Inflammatory macrophage (primary cell): ENCODE measurements at regions not wholly inside any gene's neighbourhood (a gene's known extent, or its start where the extent isn't known, plus 50 kb on each side); places are given as distances from the start of the nearest gene placed in this dataset.
"Not testable (repeated sequence)": the region's sequence is repeated elsewhere in the genome, so short reads cannot be mapped to it uniquely, and the experiment has no call there.

ENCODE experiments used
- DNase-seq, 2 donors: peaks; one replicate each; pipeline ENCODE4 v3.0.0-alpha.2; 2020 to 2022

DNA sequence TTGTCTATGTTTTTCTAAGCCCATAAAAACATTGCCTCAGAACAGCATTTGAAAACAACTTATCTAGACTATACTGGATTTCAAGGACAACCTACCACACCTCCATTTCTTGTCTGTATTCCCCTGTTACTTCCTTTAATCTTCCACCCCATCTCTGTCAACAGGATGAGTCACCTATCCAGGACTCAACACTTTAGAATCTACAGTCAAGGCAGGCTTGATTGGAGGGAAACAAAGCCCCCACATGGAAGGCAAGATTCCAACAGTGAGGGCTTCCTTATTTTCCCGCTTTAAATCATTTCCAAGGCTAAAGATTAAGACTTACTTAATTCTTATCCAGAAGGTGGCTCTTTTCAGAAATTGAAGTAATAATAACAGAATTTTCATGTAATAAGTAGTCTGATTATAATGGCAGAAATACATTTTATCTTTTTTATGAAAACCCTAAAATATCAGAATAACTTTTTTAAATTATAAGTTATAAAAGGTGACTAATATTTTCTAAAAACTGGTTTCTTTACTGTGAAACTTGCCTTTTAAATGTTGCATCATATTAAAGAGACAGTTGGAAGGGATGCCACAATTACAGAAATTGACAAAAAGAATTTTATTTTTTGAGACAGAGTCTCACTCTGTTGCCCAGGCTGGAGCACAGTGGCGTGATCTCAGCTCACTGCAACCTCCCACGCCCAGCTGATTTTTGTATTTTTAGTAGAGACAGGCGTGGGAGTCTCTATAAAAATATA is 138.7 kb upstream of the CCDC150 start:
- no peak for DNase-seq

GRCh38 chr2:196501836-196502235 is 137.7 kb upstream of the CCDC150 start:
- DNase-seq: no peak

- DNase-seq: no peak
Observed at GRCh38 chr2:196502386-196502785, 137.1 kb upstream of the CCDC150 start.

- DNase-seq: no peak
Observed at GRCh38 chr2:196503398-196503797, 136.1 kb upstream of the CCDC150 start.

DNA sequence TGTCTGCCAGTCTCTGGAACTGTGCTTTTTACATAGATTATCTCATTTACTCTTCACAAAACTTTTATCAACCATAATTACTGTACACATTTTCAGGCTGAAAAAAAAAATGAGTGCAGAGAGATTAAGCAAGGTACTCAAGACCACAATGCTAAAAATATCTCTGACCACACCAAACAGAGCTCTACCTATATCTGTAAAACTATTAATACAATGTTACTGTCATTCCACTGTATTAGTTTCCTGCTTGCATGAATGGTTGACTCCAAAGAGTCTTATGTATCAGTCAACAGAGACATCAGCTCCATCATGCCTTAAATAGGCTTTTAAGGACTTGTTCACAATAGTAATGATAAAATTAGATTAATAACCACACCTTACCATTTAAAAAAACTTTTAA is 134.7 kb upstream of the CCDC150 start:
- no peak for DNase-seq

DNA sequence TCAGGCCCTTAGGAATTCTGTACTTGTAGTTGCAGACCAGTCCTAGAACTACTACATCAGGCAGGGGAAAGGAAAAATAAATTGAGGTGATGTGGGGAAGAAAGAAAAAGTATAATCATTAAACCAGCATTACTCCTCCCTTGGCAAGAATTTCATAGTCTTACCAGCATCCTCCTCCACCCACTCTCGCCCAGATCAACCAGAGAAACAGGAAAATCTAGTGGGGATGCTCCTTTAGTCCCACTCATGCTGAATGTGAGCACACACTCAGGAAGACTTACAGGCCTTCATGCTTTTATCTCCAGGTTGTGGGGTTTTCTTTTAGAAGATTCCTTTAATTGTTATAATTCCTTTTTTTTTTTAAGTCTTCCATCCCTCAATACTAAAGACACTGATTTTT is 129.3 kb upstream of the CCDC150 start:
- DNase-seq: no peak

- DNase-seq: no peak
Observed at GRCh38 chr2:196511258-196512168, 128.0 kb upstream of the CCDC150 start.

- no peak for DNase-seq
Observed at GRCh38 chr2:196513796-196514526, 125.6 kb upstream of the CCDC150 start.

- no peak for DNase-seq
Observed at GRCh38 chr2:196514641-196515040, 124.9 kb upstream of the CCDC150 start.

DNA sequence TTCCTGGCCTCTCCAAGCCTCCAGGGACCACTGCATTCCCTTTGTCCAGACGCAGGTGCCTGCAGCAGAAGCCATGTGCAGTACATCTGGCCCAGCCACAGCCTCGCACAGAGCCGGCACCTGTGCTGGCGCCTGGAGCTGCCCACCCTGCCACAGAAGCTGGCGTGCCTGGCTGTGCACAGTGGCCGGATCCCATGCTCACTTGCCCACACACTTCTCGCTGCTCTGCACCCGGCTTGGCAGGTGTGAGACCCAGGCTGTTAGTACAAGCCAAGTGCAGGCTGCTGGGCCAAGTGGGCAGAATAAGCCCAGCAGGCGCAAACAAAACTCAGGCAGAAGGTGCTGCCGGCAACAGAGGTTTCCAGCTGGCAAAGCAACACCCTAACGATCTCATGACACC is 124.5 kb upstream of the CCDC150 start:
- DNase-seq: no peak

DNA sequence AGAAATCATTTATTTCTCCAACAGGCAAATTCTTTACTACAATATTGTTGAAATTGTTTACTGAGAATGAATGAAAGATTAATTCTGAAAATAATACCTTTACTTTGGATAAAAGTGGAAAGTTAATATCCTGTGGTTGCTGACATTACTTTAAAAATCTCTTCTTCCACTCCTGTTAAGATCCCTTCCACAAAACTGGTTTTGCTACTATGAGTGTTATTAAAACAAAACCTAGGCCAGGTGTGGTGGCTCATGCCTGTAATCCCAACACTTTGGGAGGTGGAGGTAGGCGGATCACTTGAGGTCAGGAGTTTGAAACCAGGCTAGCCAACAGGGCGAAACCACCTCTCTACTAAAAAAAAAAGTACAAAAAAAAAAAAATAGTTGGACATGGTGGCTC is 123.9 kb upstream of the CCDC150 start:
- no peak for DNase-seq

- no peak for DNase-seq
Observed at GRCh38 chr2:196516564-196516963, 123.0 kb upstream of the CCDC150 start.

DNA sequence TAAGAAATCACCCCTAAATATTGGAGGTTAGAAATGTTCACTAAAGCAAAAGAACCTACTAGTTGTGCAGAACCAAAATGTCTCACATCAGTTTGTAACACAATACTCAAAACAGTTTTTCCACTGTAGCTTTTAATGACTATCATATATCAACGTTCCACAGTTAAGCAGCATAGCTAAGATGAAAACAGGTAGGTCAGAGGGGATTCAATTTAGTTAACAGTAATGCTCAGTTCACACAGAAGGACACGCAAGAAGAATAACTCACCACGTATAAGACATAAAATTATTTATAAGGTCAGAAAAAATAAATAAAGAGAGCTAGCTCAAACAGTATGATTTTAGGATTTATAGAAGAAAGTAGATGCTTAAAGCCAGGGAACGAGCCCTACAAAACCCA is 118.9 kb upstream of the CCDC150 start:
- DNase-seq: no peak

DNA sequence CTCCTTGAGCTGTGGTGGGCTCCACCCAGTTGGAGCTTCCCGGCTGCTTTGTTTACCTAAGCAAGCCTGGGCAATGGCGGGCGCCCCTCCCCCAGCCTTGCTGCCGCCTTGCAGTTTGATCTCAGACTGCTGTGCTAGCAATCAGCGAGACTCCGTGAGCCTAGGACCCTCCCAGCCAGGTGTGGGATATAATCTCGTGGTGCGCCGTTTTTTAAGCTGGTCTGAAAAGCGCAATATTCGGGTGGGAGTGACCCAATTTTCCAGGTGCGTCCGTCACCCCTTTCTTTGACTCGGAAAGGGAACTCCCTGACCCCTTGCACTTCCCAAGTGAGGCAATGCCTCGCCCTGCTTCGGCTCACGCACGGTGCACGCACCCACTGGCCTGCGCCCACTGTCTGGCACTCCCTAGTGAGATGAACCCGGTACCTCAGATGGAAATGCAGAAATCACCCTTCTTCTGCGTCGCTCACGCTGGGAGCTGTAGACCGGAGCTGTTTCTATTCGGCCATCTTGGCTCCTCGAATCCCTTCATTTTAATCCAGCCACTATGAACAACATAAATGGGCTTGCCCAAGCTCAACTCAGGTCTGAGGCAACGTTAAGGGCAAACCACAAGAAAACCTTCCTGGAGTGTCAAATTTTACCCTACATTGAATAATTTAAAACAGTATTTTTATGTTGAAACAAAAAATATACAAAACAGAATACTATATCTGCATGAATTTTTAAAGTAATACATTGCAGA is 112.4 kb upstream of the CCDC150 start:
- not testable (repeated sequence) for DNase-seq

DNA sequence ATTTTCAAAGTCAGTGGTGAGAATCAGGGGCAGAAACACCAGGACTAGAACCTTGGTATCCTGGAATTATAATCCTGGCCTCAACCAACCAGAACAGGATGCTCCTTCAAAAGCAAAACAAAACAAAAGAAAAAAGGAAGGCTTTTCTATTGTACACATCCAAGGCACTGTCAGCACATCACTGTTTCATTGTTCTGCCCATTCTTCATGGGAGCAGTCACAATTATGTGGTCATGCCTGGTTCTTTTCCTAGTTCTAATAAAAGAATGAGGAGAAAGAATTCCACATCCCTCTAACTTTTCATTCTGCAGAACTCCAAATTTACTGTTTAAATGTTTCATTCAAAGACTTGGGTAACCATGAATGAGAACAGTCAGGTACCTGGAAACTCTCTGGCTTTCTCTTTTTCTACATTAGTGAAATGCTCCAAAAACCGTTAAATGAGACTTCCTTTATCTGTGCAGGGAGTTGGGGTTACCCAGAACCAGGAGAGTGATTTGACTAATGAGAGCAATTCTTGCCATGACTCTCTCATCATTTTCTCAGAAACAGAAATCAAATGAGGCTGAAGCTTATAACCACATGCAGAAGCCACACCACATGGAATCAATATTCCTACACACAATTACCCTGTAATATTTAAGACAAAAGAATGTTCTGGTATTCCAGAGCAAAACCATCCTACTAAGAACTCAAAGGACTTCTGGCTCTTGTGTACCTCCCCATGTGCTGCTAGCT is 110.9 kb upstream of the CCDC150 start:
- no peak for DNase-seq

- no peak for DNase-seq
Observed at GRCh38 chr2:196530910-196531309, 108.6 kb upstream of the CCDC150 start.

- DNase-seq: no peak
Observed at GRCh38 chr2:196533772-196534397, 105.6 kb upstream of the CCDC150 start.

DNA sequence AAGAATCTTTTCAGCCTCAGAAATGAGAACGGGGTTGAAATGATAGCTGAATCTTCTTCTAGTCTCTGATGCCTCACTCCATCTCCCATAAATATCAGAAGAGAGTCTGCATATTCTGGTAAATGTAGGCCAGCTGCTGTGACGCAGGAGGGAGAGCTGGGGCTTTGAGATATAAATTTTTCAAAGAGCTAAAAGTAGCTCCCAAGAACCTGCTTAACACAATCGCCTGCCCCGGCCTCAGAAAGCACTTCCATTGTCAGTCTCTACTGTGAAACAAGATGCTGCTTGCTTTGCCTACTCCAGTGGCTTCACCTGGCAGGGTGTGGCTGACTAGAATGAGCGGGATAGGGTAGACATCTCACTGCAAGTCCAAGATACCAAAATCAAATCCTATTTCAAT is 105.0 kb upstream of the CCDC150 start:
- DNase-seq: no peak

DNA sequence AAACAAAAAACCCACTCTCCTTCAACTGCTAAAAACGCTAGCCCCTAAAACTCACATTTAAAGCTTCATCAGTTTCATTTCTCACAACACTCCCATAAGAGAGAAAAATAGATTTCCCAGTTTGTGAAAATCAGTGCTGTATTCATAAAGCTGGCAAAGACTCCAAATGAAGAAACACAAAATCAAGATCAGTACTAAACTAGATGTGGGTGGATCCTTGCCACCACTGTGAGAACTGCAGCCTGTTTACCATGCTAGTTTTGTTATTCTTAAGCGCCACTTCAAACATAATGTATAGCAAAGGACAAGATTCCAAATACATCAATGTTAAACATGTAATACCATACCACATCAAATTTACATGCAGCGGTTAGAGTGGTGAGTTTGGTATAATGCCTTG is 104.5 kb upstream of the CCDC150 start:
- DNase-seq: no peak

- DNase-seq: no peak
Observed at GRCh38 chr2:196535742-196536141, 103.8 kb upstream of the CCDC150 start.

DNA sequence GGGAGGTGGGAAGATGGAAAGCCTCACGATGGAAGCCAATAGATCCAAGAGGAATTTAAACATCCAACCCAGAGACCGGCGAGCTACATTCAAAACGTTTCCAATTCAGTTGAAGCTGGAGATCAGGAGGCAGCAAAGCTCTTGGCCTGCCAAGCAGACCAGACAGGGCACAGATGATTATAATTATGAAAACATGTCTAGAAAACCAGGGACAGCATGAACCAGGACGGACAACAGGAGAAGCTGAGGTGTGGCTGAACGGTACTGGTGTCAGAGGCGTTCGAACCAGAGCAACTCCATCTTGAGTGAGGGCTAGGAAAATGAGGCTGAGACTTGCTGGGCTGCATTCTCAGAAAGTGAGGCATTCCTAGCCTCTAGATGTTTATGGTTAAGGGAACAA is 102.2 kb upstream of the CCDC150 start:
- DNase-seq: no peak
